ENCODE measurements at regions not wholly inside any gene's neighbourhood (a gene's known extent, or its start where the extent isn't known, plus 50 kb on each side); places are given as distances from the start of the nearest gene placed in this dataset.

DNA sequence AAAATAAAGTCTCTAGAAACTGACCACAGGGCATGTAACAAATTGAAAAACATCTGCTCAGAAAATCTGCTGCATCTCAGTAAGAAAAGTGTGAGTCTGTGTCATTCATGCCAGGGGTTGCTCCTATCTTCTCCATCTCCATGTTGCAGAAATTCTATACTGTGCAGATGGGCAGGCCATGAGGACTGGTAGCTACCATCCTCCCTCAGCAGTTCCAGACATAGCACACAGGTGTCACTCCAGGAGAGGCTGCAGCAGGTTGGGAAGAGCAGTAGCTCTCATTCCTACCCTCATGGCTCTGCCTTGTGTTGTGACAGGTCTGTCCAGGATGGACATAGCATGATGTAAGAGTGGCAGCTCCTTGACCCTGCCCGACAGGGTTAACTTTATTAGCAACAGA is 173.4 kb downstream of the NDUFS4 start:
- no peak for TF ChIP-seq EZH2 (IDR thresholded peaks at IDR 0.05; ENCODE audit: insufficient read depth, poor library complexity, severe bottlenecking)
- TF ChIP-seq EZH2phosphoT487 (IDR thresholded peaks at IDR 0.05; ENCODE audit: insufficient read depth, low read depth), result no peak

Data from GM23248 (cell line).